ENCODE measurements at regions not wholly inside any gene's neighbourhood (a gene's known extent, or its start where the extent isn't known, plus 50 kb on each side); places are given as distances from the start of the nearest gene placed in this dataset.
"Not testable (repeated sequence)": the region's sequence is repeated elsewhere in the genome, so short reads cannot be mapped to it uniquely, and the experiment has no call there.

DNA sequence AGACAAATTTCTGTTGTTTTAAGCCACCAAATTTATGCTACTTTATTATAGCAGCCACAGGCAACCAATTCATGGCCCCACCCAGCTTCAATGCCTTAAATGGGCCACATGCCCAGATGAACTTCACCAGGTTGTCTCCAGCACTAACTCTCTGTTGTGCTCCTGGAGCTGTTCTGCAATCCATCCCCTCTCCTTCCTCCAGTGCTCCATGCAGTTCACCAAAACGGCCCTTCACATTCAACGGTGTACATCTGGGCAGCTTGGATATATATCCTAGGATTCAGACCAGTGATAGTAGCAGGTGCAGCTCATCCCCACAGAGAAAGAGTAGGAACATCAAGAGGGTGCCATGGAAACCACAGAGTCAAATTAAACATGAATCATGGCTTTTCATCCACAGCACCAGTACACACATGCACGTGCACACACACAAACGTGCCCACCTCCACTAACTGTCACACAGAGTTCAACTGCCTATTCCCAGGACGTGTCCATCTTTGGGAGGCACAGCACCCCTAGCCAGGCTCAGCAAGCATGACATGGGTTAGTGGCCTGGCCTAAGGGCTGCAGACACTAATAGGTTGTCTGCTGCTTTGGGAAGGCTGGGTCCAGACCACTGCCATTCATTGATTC lies 134.5 kb downstream of the MED10 start:
- no peaks in the 10 kb centered on the region for H3K79me2 ChIP-seq (ENCODE audit: control insufficient read depth, low read length)
- TF ChIP-seq CTCF (IDR thresholded peaks at IDR 0.05; ENCODE audit: low read depth, low read length, poor library complexity, severe bottlenecking) (no peak), EZH2phosphoT487 (IDR thresholded peaks at IDR 0.05; ENCODE audit: borderline replicate concordance, low read length) (no peak)
- no peaks in the 10 kb centered on the region for H3K36me3 ChIP-seq (ENCODE audit: control insufficient read depth, low read length)
- H3K4me1 ChIP-seq (ENCODE audit: control insufficient read depth, low read length), result no peaks in the 10 kb centered on the region
- H3K4me2 ChIP-seq (ENCODE audit: low read length), result no peak overlapping the region
- H3K27ac ChIP-seq (ENCODE audit: low read depth, low read length), result no peak overlapping the region
- H4K20me1 ChIP-seq (ENCODE audit: control insufficient read depth, insufficient read depth, low read depth, low read length), result no peaks in the 10 kb centered on the region
- no peak overlapping the region for H3K4me3 ChIP-seq (ENCODE audit: low read length)
- H3K9me2 ChIP-seq (replicated peaks; ENCODE audit: control insufficient read depth, low read length), result no peaks in the 10 kb centered on the region
- no peaks in the 10 kb centered on the region for H3F3A ChIP-seq (ENCODE audit: control insufficient read depth, insufficient read depth)
- no peaks in the 10 kb centered on the region for H3K9me3 ChIP-seq (ENCODE audit: control insufficient read depth, insufficient read depth, low read length)
- peaks cover 3% of the 10 kb centered on the region; the same call in 1 of the 2 replicates for H3K27me3 ChIP-seq (ENCODE audit: control insufficient read depth, low read length)

DNA sequence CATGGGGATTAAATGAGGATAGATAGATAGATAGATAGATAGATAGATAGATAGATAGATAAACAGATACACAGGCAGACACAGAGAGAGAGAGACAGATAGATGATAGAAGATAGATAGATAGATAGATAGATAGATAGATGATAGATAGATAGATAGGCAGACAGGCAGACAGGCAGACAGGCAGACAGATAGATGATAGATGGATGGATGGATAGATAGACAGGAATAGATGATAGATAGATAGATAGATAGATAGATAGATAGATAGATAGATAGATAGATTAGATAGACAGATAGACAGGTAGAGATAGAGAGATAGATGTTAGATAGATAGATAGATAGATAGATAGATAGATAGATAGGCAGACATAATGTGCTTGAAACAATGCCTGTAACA lies 137.3 kb downstream of the MED10 start:
- H3K27ac ChIP-seq (ENCODE audit: low read depth, low read length); H4K20me1 ChIP-seq (ENCODE audit: control insufficient read depth, insufficient read depth, low read depth, low read length); H3K36me3 ChIP-seq (ENCODE audit: control insufficient read depth, low read length); H3K4me1 ChIP-seq (ENCODE audit: control insufficient read depth, low read length); H3K9me2 ChIP-seq (replicated peaks; ENCODE audit: control insufficient read depth, low read length); H3K27me3 ChIP-seq (ENCODE audit: control insufficient read depth, low read length); H3K4me3 ChIP-seq (ENCODE audit: low read length); H3F3A ChIP-seq (ENCODE audit: control insufficient read depth, insufficient read depth); H3K9me3 ChIP-seq (ENCODE audit: control insufficient read depth, insufficient read depth, low read length); H3K4me2 ChIP-seq (ENCODE audit: low read length); H3K79me2 ChIP-seq (ENCODE audit: control insufficient read depth, low read length): not testable (repeated sequence)

DNA sequence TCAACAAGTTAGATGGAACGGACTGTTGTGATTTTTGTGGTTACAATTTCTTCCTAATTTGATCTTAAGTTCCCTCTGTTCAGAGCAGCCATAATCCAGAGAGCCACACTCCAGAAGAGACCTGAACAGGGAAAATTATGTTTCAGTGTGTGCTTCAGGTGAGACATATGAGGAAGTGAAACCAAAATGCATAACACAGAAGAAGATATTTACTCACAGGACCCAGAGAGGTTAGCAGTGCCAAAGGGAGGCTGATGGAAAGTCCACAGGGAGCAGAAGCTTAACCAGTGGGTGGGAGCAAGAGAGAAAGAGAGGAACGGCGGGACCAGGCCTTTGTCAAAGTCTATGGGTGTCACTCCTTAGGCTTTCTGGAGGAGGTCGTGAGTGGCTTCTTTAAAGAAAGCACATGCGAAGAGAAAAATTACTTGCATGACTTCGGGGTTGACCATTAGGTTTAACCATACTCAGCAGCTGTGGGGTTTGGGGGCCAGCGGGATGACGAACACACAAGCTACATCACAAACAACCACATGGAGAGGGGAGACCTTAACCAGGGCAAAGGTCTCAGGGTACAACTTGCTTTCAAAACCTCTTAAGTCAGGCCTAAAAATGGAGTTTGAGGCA lies 141.4 kb downstream of the MED10 start:
- H3K36me3 ChIP-seq (ENCODE audit: control insufficient read depth, low read length), result no peaks in the 10 kb centered on the region
- H3K4me2 ChIP-seq (ENCODE audit: low read length), result no peak overlapping the region
- H3K9me3 ChIP-seq (ENCODE audit: control insufficient read depth, insufficient read depth, low read length), result no peaks in the 10 kb centered on the region
- H3K27ac ChIP-seq (ENCODE audit: low read depth, low read length), result no peak overlapping the region
- H3K27me3 ChIP-seq (ENCODE audit: control insufficient read depth, low read length), result no peaks in the 10 kb centered on the region
- no peaks in the 10 kb centered on the region for H3K9me2 ChIP-seq (replicated peaks; ENCODE audit: control insufficient read depth, low read length)
- H3K79me2 ChIP-seq (ENCODE audit: control insufficient read depth, low read length), result no peaks in the 10 kb centered on the region
- H4K20me1 ChIP-seq (ENCODE audit: control insufficient read depth, insufficient read depth, low read depth, low read length), result no peaks in the 10 kb centered on the region
- H3K4me3 ChIP-seq (ENCODE audit: low read length), result no peak overlapping the region
- no peaks in the 10 kb centered on the region for H3F3A ChIP-seq (ENCODE audit: control insufficient read depth, insufficient read depth)
- no peak for TF ChIP-seq EZH2phosphoT487 (IDR thresholded peaks at IDR 0.05; ENCODE audit: borderline replicate concordance, low read length)
- no peak for TF ChIP-seq CTCF (IDR thresholded peaks at IDR 0.05; ENCODE audit: low read depth, low read length, poor library complexity, severe bottlenecking)
- peaks cover 7% of the 10 kb centered on the region for H3K4me1 ChIP-seq (ENCODE audit: control insufficient read depth, low read length)

- no peak for TF ChIP-seq CTCF (IDR thresholded peaks at IDR 0.05; ENCODE audit: low read depth, low read length, poor library complexity, severe bottlenecking)
- TF ChIP-seq EZH2phosphoT487 (IDR thresholded peaks at IDR 0.05; ENCODE audit: borderline replicate concordance, low read length), result no peak
- no peaks in the 10 kb centered on the region for H3K9me3 ChIP-seq (ENCODE audit: control insufficient read depth, insufficient read depth, low read length)
- no peaks in the 10 kb centered on the region for H3K36me3 ChIP-seq (ENCODE audit: control insufficient read depth, low read length)
- no peak overlapping the region for H3K4me3 ChIP-seq (ENCODE audit: low read length)
- no peaks in the 10 kb centered on the region for H4K20me1 ChIP-seq (ENCODE audit: control insufficient read depth, insufficient read depth, low read depth, low read length)
- H3K79me2 ChIP-seq (ENCODE audit: control insufficient read depth, low read length), result no peaks in the 10 kb centered on the region
- no peak overlapping the region for H3K4me2 ChIP-seq (ENCODE audit: low read length)
- no peaks in the 10 kb centered on the region for H3K27me3 ChIP-seq (ENCODE audit: control insufficient read depth, low read length)
- peaks cover 7% of the 10 kb centered on the region for H3K4me1 ChIP-seq (ENCODE audit: control insufficient read depth, low read length)
- no peaks in the 10 kb centered on the region for H3K9me2 ChIP-seq (replicated peaks; ENCODE audit: control insufficient read depth, low read length)
- H3K27ac ChIP-seq (ENCODE audit: low read depth, low read length), result no peak overlapping the region
- H3F3A ChIP-seq (ENCODE audit: control insufficient read depth, insufficient read depth), result no peaks in the 10 kb centered on the region
Observed at GRCh38 chr5:6236170-6236793, 142.1 kb downstream of the MED10 start.

Measured in DOHH2 (cell line).